H1 (cell line): ENCODE measurements at regions not wholly inside any gene's neighbourhood (a gene's known extent, or its start where the extent isn't known, plus 50 kb on each side); places are given as distances from the start of the nearest gene placed in this dataset.

Source experiments
- TF ChIP-seq, protein P1 (sequence below): fragments of 300-600 bp; sonication (generic); IDR thresholded peaks from 2 replicates; pipeline ENCODE4 v1.7.1; 2012; ENCODE audit warnings: low read length, moderate library complexity, mild to moderate bottlenecking, inconsistent platforms; ENCODE audit not compliant: insufficient replicate concordance

DNA sequence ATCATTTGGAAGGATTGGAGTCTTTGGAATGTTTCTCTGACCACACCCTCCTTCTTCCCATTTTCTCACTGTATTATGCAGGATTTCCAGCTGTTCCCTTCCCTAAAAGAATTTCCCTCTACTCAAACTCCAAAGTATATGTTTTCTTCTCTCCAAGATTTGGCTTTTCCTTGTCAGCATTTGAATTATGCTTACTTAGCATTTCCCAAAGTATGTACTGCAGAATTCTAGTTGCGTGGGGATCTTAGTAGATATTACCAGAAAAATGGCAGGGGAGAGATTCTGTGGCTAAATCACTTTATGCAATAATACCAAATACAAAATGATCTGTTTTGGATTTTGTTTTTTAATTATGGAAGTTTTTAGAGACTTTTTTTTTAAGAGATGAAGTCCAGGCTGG, 142.3 kb downstream of the OR4C45 start (continued):
- TF ChIP-seq, protein P1, sequence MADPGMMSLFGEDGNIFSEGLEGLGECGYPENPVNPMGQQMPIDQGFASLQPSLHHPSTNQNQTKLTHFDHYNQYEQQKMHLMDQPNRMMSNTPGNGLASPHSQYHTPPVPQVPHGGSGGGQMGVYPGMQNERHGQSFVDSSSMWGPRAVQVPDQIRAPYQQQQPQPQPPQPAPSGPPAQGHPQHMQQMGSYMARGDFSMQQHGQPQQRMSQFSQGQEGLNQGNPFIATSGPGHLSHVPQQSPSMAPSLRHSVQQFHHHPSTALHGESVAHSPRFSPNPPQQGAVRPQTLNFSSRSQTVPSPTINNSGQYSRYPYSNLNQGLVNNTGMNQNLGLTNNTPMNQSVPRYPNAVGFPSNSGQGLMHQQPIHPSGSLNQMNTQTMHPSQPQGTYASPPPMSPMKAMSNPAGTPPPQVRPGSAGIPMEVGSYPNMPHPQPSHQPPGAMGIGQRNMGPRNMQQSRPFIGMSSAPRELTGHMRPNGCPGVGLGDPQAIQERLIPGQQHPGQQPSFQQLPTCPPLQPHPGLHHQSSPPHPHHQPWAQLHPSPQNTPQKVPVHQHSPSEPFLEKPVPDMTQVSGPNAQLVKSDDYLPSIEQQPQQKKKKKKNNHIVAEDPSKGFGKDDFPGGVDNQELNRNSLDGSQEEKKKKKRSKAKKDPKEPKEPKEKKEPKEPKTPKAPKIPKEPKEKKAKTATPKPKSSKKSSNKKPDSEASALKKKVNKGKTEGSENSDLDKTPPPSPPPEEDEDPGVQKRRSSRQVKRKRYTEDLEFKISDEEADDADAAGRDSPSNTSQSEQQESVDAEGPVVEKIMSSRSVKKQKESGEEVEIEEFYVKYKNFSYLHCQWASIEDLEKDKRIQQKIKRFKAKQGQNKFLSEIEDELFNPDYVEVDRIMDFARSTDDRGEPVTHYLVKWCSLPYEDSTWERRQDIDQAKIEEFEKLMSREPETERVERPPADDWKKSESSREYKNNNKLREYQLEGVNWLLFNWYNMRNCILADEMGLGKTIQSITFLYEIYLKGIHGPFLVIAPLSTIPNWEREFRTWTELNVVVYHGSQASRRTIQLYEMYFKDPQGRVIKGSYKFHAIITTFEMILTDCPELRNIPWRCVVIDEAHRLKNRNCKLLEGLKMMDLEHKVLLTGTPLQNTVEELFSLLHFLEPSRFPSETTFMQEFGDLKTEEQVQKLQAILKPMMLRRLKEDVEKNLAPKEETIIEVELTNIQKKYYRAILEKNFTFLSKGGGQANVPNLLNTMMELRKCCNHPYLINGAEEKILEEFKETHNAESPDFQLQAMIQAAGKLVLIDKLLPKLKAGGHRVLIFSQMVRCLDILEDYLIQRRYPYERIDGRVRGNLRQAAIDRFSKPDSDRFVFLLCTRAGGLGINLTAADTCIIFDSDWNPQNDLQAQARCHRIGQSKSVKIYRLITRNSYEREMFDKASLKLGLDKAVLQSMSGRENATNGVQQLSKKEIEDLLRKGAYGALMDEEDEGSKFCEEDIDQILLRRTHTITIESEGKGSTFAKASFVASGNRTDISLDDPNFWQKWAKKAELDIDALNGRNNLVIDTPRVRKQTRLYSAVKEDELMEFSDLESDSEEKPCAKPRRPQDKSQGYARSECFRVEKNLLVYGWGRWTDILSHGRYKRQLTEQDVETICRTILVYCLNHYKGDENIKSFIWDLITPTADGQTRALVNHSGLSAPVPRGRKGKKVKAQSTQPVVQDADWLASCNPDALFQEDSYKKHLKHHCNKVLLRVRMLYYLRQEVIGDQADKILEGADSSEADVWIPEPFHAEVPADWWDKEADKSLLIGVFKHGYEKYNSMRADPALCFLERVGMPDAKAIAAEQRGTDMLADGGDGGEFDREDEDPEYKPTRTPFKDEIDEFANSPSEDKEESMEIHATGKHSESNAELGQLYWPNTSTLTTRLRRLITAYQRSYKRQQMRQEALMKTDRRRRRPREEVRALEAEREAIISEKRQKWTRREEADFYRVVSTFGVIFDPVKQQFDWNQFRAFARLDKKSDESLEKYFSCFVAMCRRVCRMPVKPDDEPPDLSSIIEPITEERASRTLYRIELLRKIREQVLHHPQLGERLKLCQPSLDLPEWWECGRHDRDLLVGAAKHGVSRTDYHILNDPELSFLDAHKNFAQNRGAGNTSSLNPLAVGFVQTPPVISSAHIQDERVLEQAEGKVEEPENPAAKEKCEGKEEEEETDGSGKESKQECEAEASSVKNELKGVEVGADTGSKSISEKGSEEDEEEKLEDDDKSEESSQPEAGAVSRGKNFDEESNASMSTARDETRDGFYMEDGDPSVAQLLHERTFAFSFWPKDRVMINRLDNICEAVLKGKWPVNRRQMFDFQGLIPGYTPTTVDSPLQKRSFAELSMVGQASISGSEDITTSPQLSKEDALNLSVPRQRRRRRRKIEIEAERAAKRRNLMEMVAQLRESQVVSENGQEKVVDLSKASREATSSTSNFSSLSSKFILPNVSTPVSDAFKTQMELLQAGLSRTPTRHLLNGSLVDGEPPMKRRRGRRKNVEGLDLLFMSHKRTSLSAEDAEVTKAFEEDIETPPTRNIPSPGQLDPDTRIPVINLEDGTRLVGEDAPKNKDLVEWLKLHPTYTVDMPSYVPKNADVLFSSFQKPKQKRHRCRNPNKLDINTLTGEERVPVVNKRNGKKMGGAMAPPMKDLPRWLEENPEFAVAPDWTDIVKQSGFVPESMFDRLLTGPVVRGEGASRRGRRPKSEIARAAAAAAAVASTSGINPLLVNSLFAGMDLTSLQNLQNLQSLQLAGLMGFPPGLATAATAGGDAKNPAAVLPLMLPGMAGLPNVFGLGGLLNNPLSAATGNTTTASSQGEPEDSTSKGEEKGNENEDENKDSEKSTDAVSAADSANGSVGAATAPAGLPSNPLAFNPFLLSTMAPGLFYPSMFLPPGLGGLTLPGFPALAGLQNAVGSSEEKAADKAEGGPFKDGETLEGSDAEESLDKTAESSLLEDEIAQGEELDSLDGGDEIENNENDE, result no peak
